Duodenal mucosa (tissue), 2 donors: ENCODE measurements at regions not wholly inside any gene's neighbourhood (a gene's known extent, or its start where the extent isn't known, plus 50 kb on each side); places are given as distances from the start of the nearest gene placed in this dataset.
"Not testable (repeated sequence)": the region's sequence is repeated elsewhere in the genome, so short reads cannot be mapped to it uniquely, and the experiment has no call there.

Experiments used
- H3K27ac ChIP-seq: one replicate; pipeline ENCODE4 v1.7.0; 2013; ENCODE audit warnings: low read depth, low read length
- H3K27me3 ChIP-seq, 2 donors: one replicate each; pipeline ENCODE4 v1.7.0; 2013; ENCODE audit warnings: low read length in 2 of 2, control low read depth in 1 of 2; ENCODE audit not compliant: insufficient read depth in 2 of 2, control insufficient read depth in 1 of 2
- H3K36me3 ChIP-seq, 2 donors: one replicate each; pipeline ENCODE4 v1.7.0; 2013; ENCODE audit warnings: low read length in 2 of 2, control low read depth in 1 of 2; ENCODE audit not compliant: insufficient read depth in 2 of 2, control insufficient read depth in 1 of 2
- H3K4me1 ChIP-seq, 2 donors: one replicate each; pipeline ENCODE4 v1.7.0; 2013; ENCODE audit warnings: low read length in 2 of 2, control low read depth in 1 of 2; ENCODE audit not compliant: insufficient read depth in 2 of 2, control insufficient read depth in 1 of 2
- H3K4me3 ChIP-seq, 2 donors: one replicate each; pipeline ENCODE4 v1.7.0; 2013; ENCODE audit warnings: low read length in 2 of 2, low read depth in 1 of 2
- H3K9ac ChIP-seq, 2 donors: one replicate each; pipeline ENCODE4 v1.7.0; 2013; ENCODE audit warnings: low read length in 2 of 2, low read depth in 1 of 2
- H3K9me3 ChIP-seq, 2 donors: one replicate each; pipeline ENCODE4 v1.7.0; 2013; ENCODE audit warnings: low read length in 2 of 2, control low read depth in 1 of 2; ENCODE audit not compliant: control insufficient read depth in 1 of 2

- H3K36me3 ChIP-seq = no peaks in the 10 kb centered on the region
- H3K4me3 ChIP-seq = no peak overlapping the region
- H3K27me3 ChIP-seq = no peaks in the 10 kb centered on the region
- no peaks in the 10 kb centered on the region for H3K9me3 ChIP-seq
- H3K4me1 ChIP-seq = no peaks in the 10 kb centered on the region
- H3K27ac ChIP-seq = no peak overlapping the region
- no peak overlapping the region for H3K9ac ChIP-seq
These were observed 127.1 kb downstream of the ABHD5 start for GRCh38 chr3:43817825-43818224.

GRCh38 chr3:43818229-43818628 is 127.5 kb downstream of the ABHD5 start:
- H3K4me1 ChIP-seq = no peaks in the 10 kb centered on the region
- H3K36me3 ChIP-seq = no peaks in the 10 kb centered on the region
- H3K9me3 ChIP-seq = no peaks in the 10 kb centered on the region
- no peaks in the 10 kb centered on the region for H3K27me3 ChIP-seq
- no peak overlapping the region for H3K4me3 ChIP-seq
- no peak overlapping the region for H3K27ac ChIP-seq
- no peak overlapping the region for H3K9ac ChIP-seq

GRCh38 chr3:43838009-43838758 is 147.4 kb downstream of the ABHD5 start:
- Histone ChIP-seq H3K4me1 (no peaks in the 10 kb centered on the region), H3K9ac (no peak overlapping the region), H3K9me3 (peaks cover 2 to 8% of the 10 kb centered on the region in 2 donors), H3K27ac (no peak overlapping the region), H3K4me3 (no peak overlapping the region), H3K27me3 (no peaks in the 10 kb centered on the region), H3K36me3 (no peaks in the 10 kb centered on the region)

GRCh38 chr3:43838877-43839276 is 148.1 kb downstream of the ABHD5 start:
- H3K36me3 ChIP-seq = no peaks in the 10 kb centered on the region
- peaks cover 4% of the 10 kb centered on the region in 2 donors for H3K27me3 ChIP-seq
- H3K4me1 ChIP-seq = no peaks in the 10 kb centered on the region
- peaks cover 2 to 8% of the 10 kb centered on the region in 2 donors for H3K9me3 ChIP-seq
- H3K4me3 ChIP-seq = no peak overlapping the region
- no peak overlapping the region for H3K9ac ChIP-seq
- H3K27ac ChIP-seq = no peak overlapping the region

GRCh38 chr3:43843386-43843785 is 152.6 kb downstream of the ABHD5 start:
- Histone ChIP-seq H3K4me3 (no peak overlapping the region), H3K4me1 (no peaks in the 10 kb centered on the region), H3K9ac (no peak overlapping the region), H3K36me3 (no peaks in the 10 kb centered on the region), H3K9me3 (peaks cover 0 to under 1% of the 10 kb centered on the region in 2 donors), H3K27ac (no peak overlapping the region), H3K27me3 (peaks cover 4 to 5% of the 10 kb centered on the region in 2 donors)

GRCh38 chr3:43844757-43845156 is 154.0 kb downstream of the ABHD5 start:
- Histone ChIP-seq H3K9me3 (no peaks in the 10 kb centered on the region), H3K36me3 (no peaks in the 10 kb centered on the region), H3K9ac (no peak overlapping the region), H3K27ac (no peak overlapping the region), H3K4me1 (no peaks in the 10 kb centered on the region), H3K4me3 (no peak overlapping the region), H3K27me3 (peaks cover 4 to 5% of the 10 kb centered on the region in 2 donors)

GRCh38 chr3:43845553-43845952 is 154.8 kb downstream of the ABHD5 start:
- not testable (repeated sequence) for H3K27me3 ChIP-seq, H3K4me3 ChIP-seq, H3K9ac ChIP-seq, H3K9me3 ChIP-seq, H3K4me1 ChIP-seq, H3K27ac ChIP-seq, H3K36me3 ChIP-seq

GRCh38 chr3:43852066-43852465 is 161.3 kb downstream of the ABHD5 start:
- Histone ChIP-seq H3K36me3 (no peaks in the 10 kb centered on the region), H3K4me3 (no peak overlapping the region), H3K27me3 (peaks cover 13 to 17% of the 10 kb centered on the region in 2 donors), H3K9me3 (no peaks in the 10 kb centered on the region), H3K4me1 (no peaks in the 10 kb centered on the region), H3K27ac (no peak overlapping the region), H3K9ac (no peak overlapping the region)

GRCh38 chr3:43854283-43854682 is 163.5 kb downstream of the ABHD5 start:
- H3K4me3 ChIP-seq = no peak overlapping the region
- peaks cover 30 to 34% of the 10 kb centered on the region in 2 donors for H3K27me3 ChIP-seq
- H3K36me3 ChIP-seq = no peaks in the 10 kb centered on the region
- no peaks in the 10 kb centered on the region for H3K9me3 ChIP-seq
- H3K9ac ChIP-seq = no peak overlapping the region
- no peaks in the 10 kb centered on the region for H3K4me1 ChIP-seq
- H3K27ac ChIP-seq = no peak overlapping the region

GRCh38 chr3:43854916-43855315 is 164.2 kb downstream of the ABHD5 start:
- Histone ChIP-seq H3K36me3 (no peaks in the 10 kb centered on the region), H3K27ac (no peak overlapping the region), H3K9me3 (no peaks in the 10 kb centered on the region), H3K4me1 (no peaks in the 10 kb centered on the region), H3K4me3 (no peak overlapping the region), H3K9ac (no peak overlapping the region), H3K27me3 (peaks cover 35 to 36% of the 10 kb centered on the region in 2 donors)
